Heart left ventricle (tissue), 13 donors: ENCODE measurements at regions not wholly inside any gene's neighbourhood (a gene's known extent, or its start where the extent isn't known, plus 50 kb on each side); places are given as distances from the start of the nearest gene placed in this dataset.

ENCODE experiments used
- POLR2A ChIP-seq, 2 donors: fragments of 450-650 bp; IDR thresholded peaks; one replicate each; pipeline ENCODE4 v1.6.1; 2017; ENCODE audit warnings: antibody characterized with exemption in 2 of 2, mild to moderate bottlenecking in 2 of 2, moderate library complexity in 2 of 2
- TF ChIP-seq, protein P1 (sequence below), 12 donors: fragments of 200-600 bp; sonication (generic) in 4 of 12; IDR thresholded peaks; one replicate each; pipeline versions ENCODE4 v1.5.0 to v1.8.0; 2018 to 2022; ENCODE audit warnings: antibody characterized with exemption in 12 of 12, mild to moderate bottlenecking in 5 of 12
- donor health status: ischemic (EF 13 %, LVEDD 7.1; RV severe dilation, severe dysfunction).
- donor health status: DM: no; HTN: yes; CAD: no.
- donor health status: DM: no; HTN: no; CAD: no.
- donor health status: ischemic (EF 25% LVEDD 6.9; RV normal size, moderate dysfunction).
- donor health status: ischemic (EF 25% LVEDD 5.7; RV mildly dilated, moderate dysfunction).
- donor health status: ischemic (EF 35%, LVEDD 5.7; RV mildly dilated, moderate dysfunction).
- donor health status: nonischemic (EF 11% LVEDD 7.7; RV severe dilation, severe dysfunction).
- donor health status: DM: yes; HTN: yes; CAD: no.
- donor health status: PGD.
- donor health status: ischemic (EF 29% LVEDD 5.4; RV normal size, mild dysfunction).
- donor health status: nonischemic (EF 23%, LVEDD 6.1; RV moderate dilation, normal function).

- TF ChIP-seq, protein P1, sequence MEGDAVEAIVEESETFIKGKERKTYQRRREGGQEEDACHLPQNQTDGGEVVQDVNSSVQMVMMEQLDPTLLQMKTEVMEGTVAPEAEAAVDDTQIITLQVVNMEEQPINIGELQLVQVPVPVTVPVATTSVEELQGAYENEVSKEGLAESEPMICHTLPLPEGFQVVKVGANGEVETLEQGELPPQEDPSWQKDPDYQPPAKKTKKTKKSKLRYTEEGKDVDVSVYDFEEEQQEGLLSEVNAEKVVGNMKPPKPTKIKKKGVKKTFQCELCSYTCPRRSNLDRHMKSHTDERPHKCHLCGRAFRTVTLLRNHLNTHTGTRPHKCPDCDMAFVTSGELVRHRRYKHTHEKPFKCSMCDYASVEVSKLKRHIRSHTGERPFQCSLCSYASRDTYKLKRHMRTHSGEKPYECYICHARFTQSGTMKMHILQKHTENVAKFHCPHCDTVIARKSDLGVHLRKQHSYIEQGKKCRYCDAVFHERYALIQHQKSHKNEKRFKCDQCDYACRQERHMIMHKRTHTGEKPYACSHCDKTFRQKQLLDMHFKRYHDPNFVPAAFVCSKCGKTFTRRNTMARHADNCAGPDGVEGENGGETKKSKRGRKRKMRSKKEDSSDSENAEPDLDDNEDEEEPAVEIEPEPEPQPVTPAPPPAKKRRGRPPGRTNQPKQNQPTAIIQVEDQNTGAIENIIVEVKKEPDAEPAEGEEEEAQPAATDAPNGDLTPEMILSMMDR (IDR thresholded peaks at IDR 0.05), result no peak
- TF ChIP-seq POLR2A (IDR thresholded peaks at IDR 0.05), result no peak
Observed at GRCh38 chr2:6288791-6289190, 576.9 kb downstream of the CMPK2 start.
